ENCODE measurements at regions not wholly inside any gene's neighbourhood (a gene's known extent, or its start where the extent isn't known, plus 50 kb on each side); places are given as distances from the start of the nearest gene placed in this dataset.
"Not testable (repeated sequence)": the region's sequence is repeated elsewhere in the genome, so short reads cannot be mapped to it uniquely, and the experiment has no call there.

- in situ Hi-C loops (cut with HindIII; ENCODE audit: low sequenced_read_pairs), result no loop called here
Measured at GRCh38 chr15:87727073-87727472, 529.5 kb downstream of the NTRK3 start.

- in situ Hi-C loops (cut with HindIII; ENCODE audit: low sequenced_read_pairs), result no loop called here
Measured at GRCh38 chr15:87724330-87724729, 532.2 kb downstream of the NTRK3 start.

- in situ Hi-C loops (cut with HindIII; ENCODE audit: low sequenced_read_pairs), result no loop called here
Measured at GRCh38 chr15:87722941-87723691, 533.4 kb downstream of the NTRK3 start.

- in situ Hi-C loops (cut with HindIII; ENCODE audit: low sequenced_read_pairs), result no loop called here
Measured at GRCh38 chr15:87720235-87720634, 536.3 kb downstream of the NTRK3 start.

- in situ Hi-C loops (cut with HindIII; ENCODE audit: low sequenced_read_pairs), result no loop called here
Measured at GRCh38 chr15:87716422-87716821, 540.1 kb downstream of the NTRK3 start.

GRCh38 chr15:87715252-87715651, 541.3 kb downstream of the NTRK3 start:
- in situ Hi-C loops (cut with HindIII; ENCODE audit: low sequenced_read_pairs), result no loop called here

- in situ Hi-C loops (cut with HindIII; ENCODE audit: low sequenced_read_pairs), result no loop called here
Measured at GRCh38 chr15:87713475-87713879, 543.1 kb downstream of the NTRK3 start.

GRCh38 chr15:87712211-87712610, 544.3 kb downstream of the NTRK3 start:
- in situ Hi-C loops (cut with HindIII; ENCODE audit: low sequenced_read_pairs), result no loop called here

GRCh38 chr15:87711026-87711425, 545.5 kb downstream of the NTRK3 start:
- in situ Hi-C loops (cut with HindIII; ENCODE audit: low sequenced_read_pairs), result no loop called here

- in situ Hi-C loops (cut with HindIII; ENCODE audit: low sequenced_read_pairs), result no loop called here
Measured at GRCh38 chr15:87710406-87710805, 546.1 kb downstream of the NTRK3 start.

GRCh38 chr15:87707566-87708130, 548.9 kb downstream of the NTRK3 start:
- in situ Hi-C loops (cut with HindIII; ENCODE audit: low sequenced_read_pairs), result no loop called here

- in situ Hi-C loops (cut with HindIII; ENCODE audit: low sequenced_read_pairs), result no loop called here
Measured at GRCh38 chr15:87707071-87707470, 549.5 kb downstream of the NTRK3 start.

GRCh38 chr15:87706001-87706400, 550.5 kb downstream of the NTRK3 start:
- in situ Hi-C loops (cut with HindIII; ENCODE audit: low sequenced_read_pairs), result no loop called here

GRCh38 chr15:87704276-87704675, 552.3 kb downstream of the NTRK3 start:
- in situ Hi-C loops (cut with HindIII; ENCODE audit: low sequenced_read_pairs), result no loop called here

GRCh38 chr15:87703327-87704111, 553.0 kb downstream of the NTRK3 start:
- in situ Hi-C loops (cut with HindIII; ENCODE audit: low sequenced_read_pairs), result no loop called here

- in situ Hi-C loops (cut with HindIII; ENCODE audit: low sequenced_read_pairs), result no loop called here
Measured at GRCh38 chr15:87702270-87702669, 554.3 kb downstream of the NTRK3 start.

- in situ Hi-C loops (cut with HindIII; ENCODE audit: low sequenced_read_pairs), result not testable (repeated sequence)
Measured at GRCh38 chr15:87698467-87698866, 558.1 kb downstream of the NTRK3 start.

- in situ Hi-C loops (cut with HindIII; ENCODE audit: low sequenced_read_pairs), result no loop called here
Measured at GRCh38 chr15:87689716-87690115, 566.8 kb downstream of the NTRK3 start.

- in situ Hi-C loops (cut with HindIII; ENCODE audit: low sequenced_read_pairs), result no loop called here
Measured at GRCh38 chr15:87687523-87687870, 569.0 kb downstream of the NTRK3 start.

- in situ Hi-C loops (cut with HindIII; ENCODE audit: low sequenced_read_pairs), result no loop called here
Measured at GRCh38 chr15:87686841-87687522, 569.6 kb downstream of the NTRK3 start.

- in situ Hi-C loops (cut with HindIII; ENCODE audit: low sequenced_read_pairs), result no loop called here
Measured at GRCh38 chr15:87686339-87686738, 570.2 kb downstream of the NTRK3 start.

Data from endothelial cell of hepatic sinusoid (primary cell).